Uterus (tissue), 3 donors: ENCODE measurements at regions not wholly inside any gene's neighbourhood (a gene's known extent, or its start where the extent isn't known, plus 50 kb on each side); places are given as distances from the start of the nearest gene placed in this dataset.
"Not testable (repeated sequence)": the region's sequence is repeated elsewhere in the genome, so short reads cannot be mapped to it uniquely, and the experiment has no call there.

ENCODE experiments used
- DNase-seq, 2 donors: peaks; one replicate each; pipeline ENCODE4 v3.0.0-alpha.2; 2019 to 2020
- H3K27ac ChIP-seq, 2 donors: fragments of 200-600 bp; sonication (generic); 1 replicate in 1 of 2; 2 replicates in 1 of 2; pipeline ENCODE4 v1.5.1; 2016 to 2018
- H3K27me3 ChIP-seq, 2 donors: fragments of 200-600 bp; sonication (generic); one replicate each; pipeline ENCODE4 v1.5.1; 2018 to 2019; ENCODE audit warnings: control low read depth in 1 of 2
- H3K36me3 ChIP-seq, 2 donors: fragments of 200-600 bp; sonication (generic); one replicate each; pipeline ENCODE4 v1.5.1; 2019; ENCODE audit warnings: control low read depth in 1 of 2
- H3K4me1 ChIP-seq, 2 donors: fragments of 200-600 bp; sonication (generic); one replicate each; pipeline ENCODE4 v1.5.1; 2018 to 2019; ENCODE audit warnings: control low read depth in 1 of 2
- H3K4me3 ChIP-seq, 2 donors: fragments of 200-600 bp; sonication (generic); 1 replicate in 1 of 2; 2 replicates in 1 of 2; pipeline ENCODE4 v1.5.1; 2018 to 2019; ENCODE audit warnings: mild to moderate bottlenecking in 1 of 2
- H3K9me3 ChIP-seq, 2 donors: fragments of 200-600 bp; sonication (generic); one replicate each; pipeline ENCODE4 v1.5.1; 2019; ENCODE audit warnings: control low read depth in 1 of 2
- POLR2A ChIP-seq, 2 donors: fragments of 450-650 bp; IDR thresholded peaks; one replicate each; pipeline ENCODE4 v1.6.1; 2016; ENCODE audit warnings: antibody characterized with exemption in 2 of 2, mild to moderate bottlenecking in 1 of 2, moderate library complexity in 1 of 2
- intact Hi-C: fragments of 100-400 bp; cut with DNase I; formaldehyde crosslinking; loops from one replicate; pipeline ENCODE4 v1.15.1; 2023; ENCODE audit warnings: low total_unique reads
- TF ChIP-seq, protein P1 (sequence below), 4 experiments: fragments of 200-600 bp in 2 of 4; fragments of 450-650 bp in 2 of 4; sonication (generic) in 2 of 4; IDR thresholded peaks; one replicate each; pipeline ENCODE4 v1.5.1; 2016 to 2019; ENCODE audit warnings: antibody characterized with exemption in 4 of 4, mild to moderate bottlenecking in 2 of 4, moderate library complexity in 1 of 4
- donor health status: DM: yes; HTN: yes; CAD: no.

GRCh38 chr21:14742119-14742518, 196.0 kb upstream of the SAMSN1 start:
- Histone ChIP-seq H3K27me3 (no peaks in the 10 kb centered on the region), H3K27ac (no peak overlapping the region), H3K36me3 (no peaks in the 10 kb centered on the region), H3K9me3 (no peaks in the 10 kb centered on the region), H3K4me3 (no peak overlapping the region), H3K4me1 (no peaks in the 10 kb centered on the region)
- no peak for DNase-seq
- TF ChIP-seq, protein P1, sequence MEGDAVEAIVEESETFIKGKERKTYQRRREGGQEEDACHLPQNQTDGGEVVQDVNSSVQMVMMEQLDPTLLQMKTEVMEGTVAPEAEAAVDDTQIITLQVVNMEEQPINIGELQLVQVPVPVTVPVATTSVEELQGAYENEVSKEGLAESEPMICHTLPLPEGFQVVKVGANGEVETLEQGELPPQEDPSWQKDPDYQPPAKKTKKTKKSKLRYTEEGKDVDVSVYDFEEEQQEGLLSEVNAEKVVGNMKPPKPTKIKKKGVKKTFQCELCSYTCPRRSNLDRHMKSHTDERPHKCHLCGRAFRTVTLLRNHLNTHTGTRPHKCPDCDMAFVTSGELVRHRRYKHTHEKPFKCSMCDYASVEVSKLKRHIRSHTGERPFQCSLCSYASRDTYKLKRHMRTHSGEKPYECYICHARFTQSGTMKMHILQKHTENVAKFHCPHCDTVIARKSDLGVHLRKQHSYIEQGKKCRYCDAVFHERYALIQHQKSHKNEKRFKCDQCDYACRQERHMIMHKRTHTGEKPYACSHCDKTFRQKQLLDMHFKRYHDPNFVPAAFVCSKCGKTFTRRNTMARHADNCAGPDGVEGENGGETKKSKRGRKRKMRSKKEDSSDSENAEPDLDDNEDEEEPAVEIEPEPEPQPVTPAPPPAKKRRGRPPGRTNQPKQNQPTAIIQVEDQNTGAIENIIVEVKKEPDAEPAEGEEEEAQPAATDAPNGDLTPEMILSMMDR (IDR thresholded peaks at IDR 0.05), result no peak
- TF ChIP-seq POLR2A (IDR thresholded peaks at IDR 0.05), result no peak
- intact Hi-C loops, result no loop called here

- H3K27ac ChIP-seq, result no peak overlapping the region
- no peak for DNase-seq
- intact Hi-C loops, result no loop called here
- no peaks in the 10 kb centered on the region for H3K27me3 ChIP-seq
- no peaks in the 10 kb centered on the region for H3K4me1 ChIP-seq
- H3K36me3 ChIP-seq, result no peaks in the 10 kb centered on the region
- H3K9me3 ChIP-seq, result no peaks in the 10 kb centered on the region
- no peak overlapping the region for H3K4me3 ChIP-seq
- TF ChIP-seq POLR2A (IDR thresholded peaks at IDR 0.05), result no peak
- TF ChIP-seq, protein P1 (IDR thresholded peaks at IDR 0.05), result no peak
These were observed 195.1 kb upstream of the SAMSN1 start for GRCh38 chr21:14741256-14741655.

- no peaks in the 10 kb centered on the region for H3K9me3 ChIP-seq
- no peaks in the 10 kb centered on the region for H3K36me3 ChIP-seq
- H3K4me3 ChIP-seq, result no peak overlapping the region
- H3K27ac ChIP-seq, result no peak overlapping the region
- no peak for DNase-seq
- TF ChIP-seq, protein P1 (IDR thresholded peaks at IDR 0.05), result no peak
- no peak for TF ChIP-seq POLR2A (IDR thresholded peaks at IDR 0.05)
- no peaks in the 10 kb centered on the region for H3K4me1 ChIP-seq
- no peaks in the 10 kb centered on the region for H3K27me3 ChIP-seq
- intact Hi-C loops, result no loop called here
These were observed 194.6 kb upstream of the SAMSN1 start for GRCh38 chr21:14740692-14741091.

- H3K9me3 ChIP-seq, result no peaks in the 10 kb centered on the region
- intact Hi-C loops, result no loop called here
These were observed 194.0 kb upstream of the SAMSN1 start for GRCh38 chr21:14740116-14740515.

DNA sequence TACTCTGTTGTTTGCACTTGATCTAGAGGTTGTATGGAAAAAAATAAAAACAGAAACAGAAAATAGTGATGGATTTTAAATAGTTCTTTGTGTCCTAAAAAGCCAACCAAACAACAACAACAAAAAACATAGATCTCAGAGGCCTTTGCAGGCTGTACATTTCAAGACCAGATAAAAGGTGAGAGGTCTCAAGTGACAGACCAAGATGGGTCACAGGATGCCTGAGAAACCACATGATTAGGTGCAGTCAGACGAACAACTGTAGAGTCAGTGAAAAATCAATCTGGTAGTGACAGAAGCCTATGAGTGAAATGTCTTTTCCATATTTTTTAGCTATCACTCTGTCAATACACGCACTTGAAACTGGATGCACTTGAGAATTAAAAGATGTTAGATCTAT, 193.5 kb upstream of the SAMSN1 start:
- Histone ChIP-seq H3K9me3 (no peaks in the 10 kb centered on the region), H3K27ac (no peak overlapping the region), H3K36me3 (no peaks in the 10 kb centered on the region), H3K4me1 (no peaks in the 10 kb centered on the region), H3K27me3 (no peaks in the 10 kb centered on the region), H3K4me3 (no peak overlapping the region)
- no peak for DNase-seq
- TF ChIP-seq, protein P1 (IDR thresholded peaks at IDR 0.05), result no peak
- TF ChIP-seq POLR2A (IDR thresholded peaks at IDR 0.05), result no peak
- intact Hi-C loops, result no loop called here

More at GRCh38 chr21:14740116-14740515, 194.0 kb upstream of the SAMSN1 start:
- no peaks in the 10 kb centered on the region for H3K27me3 ChIP-seq
- no peak overlapping the region for H3K27ac ChIP-seq
- no peak for TF ChIP-seq POLR2A (IDR thresholded peaks at IDR 0.05)
- TF ChIP-seq, protein P1 (IDR thresholded peaks at IDR 0.05), result no peak
- H3K4me3 ChIP-seq, result no peak overlapping the region
- no peak for DNase-seq
- no peaks in the 10 kb centered on the region for H3K4me1 ChIP-seq
- no peaks in the 10 kb centered on the region for H3K36me3 ChIP-seq

- H3K9me3 ChIP-seq, DNase-seq, intact Hi-C loops, H3K4me3 ChIP-seq, H3K36me3 ChIP-seq, H3K4me1 ChIP-seq, H3K27me3 ChIP-seq, H3K27ac ChIP-seq: not testable (repeated sequence)
These were observed 192.5 kb upstream of the SAMSN1 start for GRCh38 chr21:14738576-14738975.
